ENCODE measurements at regions not wholly inside any gene's neighbourhood (a gene's known extent, or its start where the extent isn't known, plus 50 kb on each side); places are given as distances from the start of the nearest gene placed in this dataset.

DNA sequence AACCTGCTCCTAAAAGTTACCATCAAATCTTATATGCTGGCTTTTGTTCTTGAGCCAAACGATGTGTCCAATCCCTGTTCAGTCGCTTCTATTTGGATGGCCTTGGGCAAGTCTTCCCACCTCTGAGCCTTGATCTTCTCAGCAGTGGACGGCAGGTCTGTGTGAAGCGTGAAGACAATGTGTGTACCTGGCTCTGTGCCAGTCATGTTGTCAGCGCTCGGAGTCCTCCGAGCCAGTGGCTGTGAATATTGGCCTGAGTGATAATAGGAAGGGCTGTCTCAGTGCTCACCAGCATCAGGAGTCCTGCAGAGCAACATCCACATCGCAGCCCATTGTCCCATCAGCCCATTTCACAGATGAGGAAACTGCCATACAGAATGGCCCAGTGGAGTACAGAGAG lies 219.0 kb downstream of the CDC5L start:
- DNase-seq (ENCODE audit: low read depth, low spot score): no peak

DNA sequence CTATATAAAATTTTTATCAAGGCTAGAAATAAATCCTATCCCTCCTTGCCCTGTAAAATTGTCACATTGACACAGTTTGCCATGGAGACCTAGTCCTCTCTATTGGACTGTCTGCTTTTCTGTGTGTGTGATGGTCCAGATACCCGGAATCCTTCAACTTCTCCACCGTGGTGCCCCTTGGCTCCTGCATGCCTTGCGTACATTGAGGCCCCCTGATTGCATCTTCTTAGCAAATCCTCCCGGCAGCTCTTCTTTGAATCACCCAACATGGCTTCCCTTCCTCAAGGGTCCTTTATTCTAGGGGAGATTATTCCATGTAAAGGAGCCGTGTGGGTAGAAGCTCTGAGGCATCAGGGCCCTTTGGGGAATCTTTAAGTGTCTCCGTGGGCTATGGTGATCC lies 219.5 kb downstream of the CDC5L start:
- DNase-seq (ENCODE audit: low read depth, low spot score): no peak

DNA sequence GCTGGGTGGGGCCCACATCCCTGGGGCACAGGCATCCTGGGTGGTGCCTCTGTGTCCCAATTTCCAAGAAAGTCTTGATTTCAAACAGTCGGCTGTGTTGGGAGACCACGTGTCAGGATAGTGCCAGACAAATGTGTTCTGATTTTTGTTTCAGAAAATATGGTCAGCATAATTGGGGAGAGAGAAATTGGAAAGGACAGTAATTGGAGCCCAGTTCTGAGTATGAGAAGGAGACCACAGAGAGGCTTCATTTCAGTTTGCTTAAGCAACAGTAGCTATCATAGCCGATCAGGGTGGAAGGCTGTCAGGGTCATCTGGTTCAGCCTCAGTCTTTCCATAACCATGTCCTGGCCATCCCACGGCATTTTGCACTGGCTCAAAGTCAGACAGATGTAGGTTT lies 220.7 kb downstream of the CDC5L start:
- no peak for DNase-seq (ENCODE audit: low read depth, low spot score)

GRCh38 chr6:44609051-44609612 lies 221.6 kb downstream of the CDC5L start:
- no peak for DNase-seq (ENCODE audit: low read depth, low spot score)

- DNase-seq (ENCODE audit: low read depth, low spot score): no peak
Observed at GRCh38 chr6:44614396-44614795, 226.9 kb downstream of the CDC5L start.

GRCh38 chr6:44615621-44616020 lies 228.1 kb downstream of the CDC5L start:
- DNase-seq (ENCODE audit: low read depth, low spot score): no peak

DNA sequence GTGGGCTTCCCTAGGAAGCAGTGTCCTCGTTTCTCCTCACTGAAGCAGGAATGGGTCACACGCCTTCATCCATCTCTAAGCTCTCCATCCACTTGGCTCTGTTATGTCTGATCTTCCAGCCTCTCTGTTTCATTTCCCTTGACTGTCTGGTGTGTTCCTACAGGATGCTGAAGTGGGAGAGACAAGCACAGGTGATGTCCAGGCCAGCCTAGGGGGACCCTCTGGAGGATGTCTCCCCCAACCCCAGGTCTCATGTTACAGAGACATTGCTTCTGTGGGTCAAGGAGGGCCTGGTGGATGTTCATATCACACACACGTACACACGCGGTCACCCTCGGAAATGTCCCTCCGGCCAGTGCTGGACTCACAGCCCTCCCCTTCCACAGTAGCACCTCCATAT lies 229.9 kb downstream of the CDC5L start:
- DNase-seq (ENCODE audit: low read depth, low spot score): no peak

GRCh38 chr6:44618371-44618770 lies 230.9 kb downstream of the CDC5L start:
- no peak for DNase-seq (ENCODE audit: low read depth, low spot score)

DNA sequence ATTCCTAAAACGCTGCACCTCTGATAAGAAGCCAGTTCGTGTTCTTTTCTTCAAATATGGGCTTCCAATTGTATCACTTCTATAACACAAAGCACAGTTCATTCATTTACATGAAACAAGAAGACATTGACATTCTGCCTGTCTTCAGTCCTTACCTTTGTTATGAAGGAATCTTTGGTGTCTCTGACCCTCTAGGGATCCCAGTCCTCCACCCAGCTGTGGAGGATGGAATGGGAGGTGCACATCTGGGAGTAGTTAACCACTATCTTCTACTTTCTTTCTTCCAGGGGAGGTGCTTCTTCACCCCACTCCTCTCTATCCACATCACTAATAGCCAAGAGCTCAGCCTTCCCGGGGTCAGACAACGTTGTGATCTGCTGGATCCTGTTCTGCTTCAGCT lies 233.4 kb downstream of the CDC5L start:
- no peak for DNase-seq (ENCODE audit: low read depth, low spot score)

GRCh38 chr6:44621846-44622245 lies 234.3 kb downstream of the CDC5L start:
- DNase-seq (ENCODE audit: low read depth, low spot score): no peak

DNA sequence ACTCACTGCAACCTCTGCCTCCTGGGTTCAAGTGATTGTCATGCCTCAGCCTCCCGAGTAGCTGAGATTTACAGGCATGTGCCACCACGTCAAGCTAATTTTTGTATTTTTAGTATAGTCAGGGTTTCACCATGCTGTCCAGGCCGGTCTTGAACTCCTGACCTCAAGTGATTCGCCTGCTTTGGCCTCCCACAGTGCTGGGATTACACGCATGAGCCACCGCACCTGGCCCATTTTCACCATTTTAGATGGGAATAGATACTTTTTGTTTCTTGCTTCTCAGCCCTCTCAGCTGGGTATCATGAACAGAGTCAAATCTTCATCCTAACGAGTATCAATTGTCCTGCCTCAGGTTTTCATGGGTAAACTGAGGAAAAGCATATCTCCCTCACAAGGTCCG lies 235.0 kb downstream of the CDC5L start:
- DNase-seq (ENCODE audit: low read depth, low spot score): no peak

- no peak for DNase-seq (ENCODE audit: low read depth, low spot score)
Observed at GRCh38 chr6:44622956-44623355, 235.4 kb downstream of the CDC5L start.

GRCh38 chr6:44624226-44624625 lies 236.7 kb downstream of the CDC5L start:
- DNase-seq (ENCODE audit: low read depth, low spot score): no peak

DNA sequence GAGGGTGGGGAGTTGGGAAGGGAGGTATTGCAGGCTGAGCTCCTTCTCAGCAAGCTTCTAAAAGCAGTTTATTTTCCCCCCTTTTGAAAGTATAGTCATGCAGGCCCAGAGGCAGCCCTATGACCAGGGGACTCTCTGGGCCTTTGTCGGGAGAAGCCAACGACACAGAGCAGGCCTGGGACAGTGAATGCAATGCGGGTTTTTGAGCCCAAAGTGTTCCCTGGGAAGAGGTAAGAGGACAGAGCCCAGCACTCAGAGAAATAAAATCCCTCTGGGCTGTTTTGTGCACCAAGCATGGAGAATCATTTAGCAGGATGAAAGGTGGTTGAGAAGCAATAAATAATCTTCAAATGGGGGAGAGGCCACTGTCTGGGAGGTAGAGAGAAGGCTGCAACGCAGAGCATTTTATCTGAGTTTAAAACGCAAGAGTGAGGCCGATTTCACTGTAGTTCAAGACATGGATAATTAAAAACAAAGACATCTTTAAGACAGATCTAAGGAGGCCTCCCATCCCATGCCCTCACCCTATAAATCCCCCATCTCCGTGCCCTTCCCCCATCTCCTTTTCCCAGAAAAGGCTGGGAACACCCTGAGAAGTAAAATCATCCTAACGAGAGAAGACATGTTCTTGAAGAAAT lies 237.5 kb downstream of the CDC5L start:
- no peak for DNase-seq (ENCODE audit: low read depth, low spot score)

DNA sequence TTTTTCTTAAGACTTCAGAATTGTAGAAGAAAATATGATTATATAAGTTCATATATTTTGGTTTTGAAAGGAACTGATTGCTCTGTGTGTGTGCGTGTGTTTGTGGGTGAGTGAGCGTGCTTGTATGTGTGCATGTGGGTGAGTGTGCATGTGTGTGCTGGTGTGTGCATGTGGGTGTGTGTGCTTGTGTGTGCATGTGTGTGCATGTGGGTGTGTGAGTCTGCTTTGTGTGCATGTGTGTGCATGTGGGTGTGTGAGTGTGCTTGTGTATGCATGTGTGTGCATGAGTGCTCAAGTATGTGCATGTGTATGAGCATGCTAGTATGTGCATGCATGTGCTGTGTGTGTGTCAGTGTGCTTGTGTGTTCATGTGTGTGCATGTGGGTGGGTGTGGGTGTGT lies 238.5 kb downstream of the CDC5L start:
- no peak for DNase-seq (ENCODE audit: low read depth, low spot score)

- no peak for DNase-seq (ENCODE audit: low read depth, low spot score)
Observed at GRCh38 chr6:44626616-44627015, 239.1 kb downstream of the CDC5L start.

- no peak for DNase-seq (ENCODE audit: low read depth, low spot score)
Observed at GRCh38 chr6:44627091-44627882, 239.8 kb downstream of the CDC5L start.

DNA sequence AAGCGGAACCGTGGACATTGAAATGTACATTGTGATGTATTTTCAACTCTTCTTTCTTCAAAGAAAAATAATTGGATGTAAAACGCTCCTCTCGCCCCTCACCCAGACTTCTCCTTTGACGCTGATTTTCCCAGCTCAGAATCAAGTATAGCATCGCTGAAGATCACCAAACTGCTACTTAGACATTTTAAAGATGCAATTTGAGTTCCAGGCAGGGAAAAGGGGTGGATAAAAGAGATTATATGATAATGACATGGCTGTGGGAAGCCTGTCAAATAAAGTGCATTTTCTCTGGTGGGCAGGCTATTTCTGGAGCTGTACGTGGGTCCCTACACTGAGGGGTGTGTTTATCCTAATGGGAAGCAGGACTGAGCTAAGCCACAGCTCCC lies 240.4 kb downstream of the CDC5L start:
- no peak for DNase-seq (ENCODE audit: low read depth, low spot score)

DNA sequence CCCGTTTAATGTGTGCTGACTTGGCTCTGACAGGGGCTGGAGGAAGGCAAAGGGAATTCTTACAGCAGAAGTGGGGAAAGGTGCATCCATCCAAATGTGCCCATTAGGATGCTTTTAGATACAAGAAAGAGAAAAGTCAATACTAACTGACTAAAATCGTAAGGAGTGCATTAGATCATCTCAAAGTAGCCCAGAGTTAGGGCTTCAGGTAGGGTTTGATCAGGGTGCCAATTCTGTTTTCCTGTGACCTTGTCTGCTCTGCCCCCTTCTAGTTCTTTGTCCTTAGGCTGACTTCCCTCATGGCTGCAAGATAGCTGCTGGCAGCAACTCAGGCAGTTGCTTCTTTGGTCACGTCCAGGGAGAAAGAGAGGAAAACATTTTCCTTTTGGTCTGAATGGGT lies 240.8 kb downstream of the CDC5L start:
- DNase-seq (ENCODE audit: low read depth, low spot score): no peak

DNA sequence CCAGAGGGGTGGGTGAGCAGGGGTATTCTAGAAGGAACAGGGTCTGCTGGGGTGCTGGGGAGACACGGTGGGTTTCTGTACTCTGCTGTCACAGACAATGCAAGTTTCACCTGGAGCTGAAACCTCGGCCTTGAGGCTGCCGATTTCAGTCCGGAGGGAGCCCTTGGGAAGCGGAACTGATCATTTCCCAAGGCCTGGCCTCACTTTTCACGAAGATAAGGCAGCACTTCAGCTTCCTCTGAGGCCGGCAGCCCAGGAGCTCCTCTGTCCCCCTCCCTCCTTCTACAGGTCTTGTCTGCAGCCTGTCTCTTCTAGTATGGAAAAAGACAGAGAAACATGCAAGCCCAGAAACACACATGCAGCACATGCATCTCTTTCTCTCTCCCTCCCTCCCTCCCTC lies 242.1 kb downstream of the CDC5L start:
- no peak for DNase-seq (ENCODE audit: low read depth, low spot score)

GRCh38 chr6:44630125-44631028 lies 242.9 kb downstream of the CDC5L start:
- no peak for DNase-seq (ENCODE audit: low read depth, low spot score)

- DNase-seq (ENCODE audit: low read depth, low spot score): no peak
Observed at GRCh38 chr6:44631968-44632367, 244.5 kb downstream of the CDC5L start.
